ENCODE measurements at regions not wholly inside any gene's neighbourhood (a gene's known extent, or its start where the extent isn't known, plus 50 kb on each side); places are given as distances from the start of the nearest gene placed in this dataset.

DNA sequence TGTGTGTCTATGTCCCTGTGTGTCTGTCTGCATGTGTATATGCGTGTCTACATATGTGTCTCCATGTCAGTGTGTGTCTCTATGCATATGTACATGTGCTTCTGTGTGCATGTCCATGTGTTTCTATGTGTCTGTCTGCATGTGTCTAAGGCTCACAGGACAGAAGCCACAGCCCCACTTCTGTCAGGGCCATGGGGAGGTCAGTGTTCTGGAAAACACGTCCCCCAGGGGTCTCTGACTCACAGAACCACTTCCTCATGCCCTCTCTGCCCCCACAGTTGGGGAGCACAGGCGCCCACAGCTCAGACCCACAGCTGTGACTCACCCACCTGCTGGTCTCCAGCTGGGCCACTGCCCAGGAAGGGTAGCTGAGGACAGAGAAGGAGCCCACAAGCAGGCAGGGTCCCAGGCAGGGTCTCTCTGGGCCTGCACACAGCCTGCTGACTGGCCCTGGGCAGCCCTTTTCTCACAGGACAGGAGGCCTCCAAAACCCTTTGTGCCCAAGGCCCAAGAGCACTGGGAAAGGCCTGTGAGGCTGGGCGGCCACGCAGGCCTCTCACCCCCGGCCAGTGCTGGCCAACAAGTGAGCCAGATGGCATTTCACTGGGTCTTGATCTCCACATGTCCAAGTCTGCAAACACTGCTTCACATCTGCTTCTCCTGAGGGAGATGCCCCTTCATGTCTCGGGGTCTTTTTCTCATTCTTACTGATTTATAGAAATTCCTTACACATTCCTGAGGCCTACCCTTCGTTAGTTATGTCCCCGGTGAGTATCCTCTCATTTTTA, 102.9 kb upstream of the FAM20C start:
- TF ChIP-seq CEBPB (IDR thresholded peaks at IDR 0.05) (no peak), TCF12 (IDR thresholded peaks at IDR 0.05; ENCODE audit: low read depth) (no peak), YY1 (IDR thresholded peaks at IDR 0.05; ENCODE audit: low read depth) (no peak), TEAD4 (IDR thresholded peaks at IDR 0.05) (no peak), FOXM1 (IDR thresholded peaks at IDR 0.05; ENCODE audit: borderline replicate concordance, low read depth) (no peak), CREB1 (IDR thresholded peaks at IDR 0.05; ENCODE audit: low read depth) (no peak), NFIC (IDR thresholded peaks at IDR 0.05) (no peak), ZBTB7A (IDR thresholded peaks at IDR 0.05; ENCODE audit: low read depth) (no peak), EGR1 (IDR thresholded peaks at IDR 0.05) (no peak), RAD21 (IDR thresholded peaks at IDR 0.05; ENCODE audit: low read depth) (no peak)
- TF ChIP-seq, protein P1, sequence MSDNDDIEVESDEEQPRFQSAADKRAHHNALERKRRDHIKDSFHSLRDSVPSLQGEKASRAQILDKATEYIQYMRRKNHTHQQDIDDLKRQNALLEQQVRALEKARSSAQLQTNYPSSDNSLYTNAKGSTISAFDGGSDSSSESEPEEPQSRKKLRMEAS (IDR thresholded peaks at IDR 0.05): no peak
- TF ChIP-seq, protein P2, sequence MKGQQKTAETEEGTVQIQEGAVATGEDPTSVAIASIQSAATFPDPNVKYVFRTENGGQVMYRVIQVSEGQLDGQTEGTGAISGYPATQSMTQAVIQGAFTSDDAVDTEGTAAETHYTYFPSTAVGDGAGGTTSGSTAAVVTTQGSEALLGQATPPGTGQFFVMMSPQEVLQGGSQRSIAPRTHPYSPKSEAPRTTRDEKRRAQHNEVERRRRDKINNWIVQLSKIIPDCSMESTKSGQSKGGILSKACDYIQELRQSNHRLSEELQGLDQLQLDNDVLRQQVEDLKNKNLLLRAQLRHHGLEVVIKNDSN (IDR thresholded peaks at IDR 0.05): no peak
- TF ChIP-seq, protein P3, sequence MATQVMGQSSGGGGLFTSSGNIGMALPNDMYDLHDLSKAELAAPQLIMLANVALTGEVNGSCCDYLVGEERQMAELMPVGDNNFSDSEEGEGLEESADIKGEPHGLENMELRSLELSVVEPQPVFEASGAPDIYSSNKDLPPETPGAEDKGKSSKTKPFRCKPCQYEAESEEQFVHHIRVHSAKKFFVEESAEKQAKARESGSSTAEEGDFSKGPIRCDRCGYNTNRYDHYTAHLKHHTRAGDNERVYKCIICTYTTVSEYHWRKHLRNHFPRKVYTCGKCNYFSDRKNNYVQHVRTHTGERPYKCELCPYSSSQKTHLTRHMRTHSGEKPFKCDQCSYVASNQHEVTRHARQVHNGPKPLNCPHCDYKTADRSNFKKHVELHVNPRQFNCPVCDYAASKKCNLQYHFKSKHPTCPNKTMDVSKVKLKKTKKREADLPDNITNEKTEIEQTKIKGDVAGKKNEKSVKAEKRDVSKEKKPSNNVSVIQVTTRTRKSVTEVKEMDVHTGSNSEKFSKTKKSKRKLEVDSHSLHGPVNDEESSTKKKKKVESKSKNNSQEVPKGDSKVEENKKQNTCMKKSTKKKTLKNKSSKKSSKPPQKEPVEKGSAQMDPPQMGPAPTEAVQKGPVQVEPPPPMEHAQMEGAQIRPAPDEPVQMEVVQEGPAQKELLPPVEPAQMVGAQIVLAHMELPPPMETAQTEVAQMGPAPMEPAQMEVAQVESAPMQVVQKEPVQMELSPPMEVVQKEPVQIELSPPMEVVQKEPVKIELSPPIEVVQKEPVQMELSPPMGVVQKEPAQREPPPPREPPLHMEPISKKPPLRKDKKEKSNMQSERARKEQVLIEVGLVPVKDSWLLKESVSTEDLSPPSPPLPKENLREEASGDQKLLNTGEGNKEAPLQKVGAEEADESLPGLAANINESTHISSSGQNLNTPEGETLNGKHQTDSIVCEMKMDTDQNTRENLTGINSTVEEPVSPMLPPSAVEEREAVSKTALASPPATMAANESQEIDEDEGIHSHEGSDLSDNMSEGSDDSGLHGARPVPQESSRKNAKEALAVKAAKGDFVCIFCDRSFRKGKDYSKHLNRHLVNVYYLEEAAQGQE (IDR thresholded peaks at IDR 0.05; ENCODE audit: low read depth): no peak

DNA sequence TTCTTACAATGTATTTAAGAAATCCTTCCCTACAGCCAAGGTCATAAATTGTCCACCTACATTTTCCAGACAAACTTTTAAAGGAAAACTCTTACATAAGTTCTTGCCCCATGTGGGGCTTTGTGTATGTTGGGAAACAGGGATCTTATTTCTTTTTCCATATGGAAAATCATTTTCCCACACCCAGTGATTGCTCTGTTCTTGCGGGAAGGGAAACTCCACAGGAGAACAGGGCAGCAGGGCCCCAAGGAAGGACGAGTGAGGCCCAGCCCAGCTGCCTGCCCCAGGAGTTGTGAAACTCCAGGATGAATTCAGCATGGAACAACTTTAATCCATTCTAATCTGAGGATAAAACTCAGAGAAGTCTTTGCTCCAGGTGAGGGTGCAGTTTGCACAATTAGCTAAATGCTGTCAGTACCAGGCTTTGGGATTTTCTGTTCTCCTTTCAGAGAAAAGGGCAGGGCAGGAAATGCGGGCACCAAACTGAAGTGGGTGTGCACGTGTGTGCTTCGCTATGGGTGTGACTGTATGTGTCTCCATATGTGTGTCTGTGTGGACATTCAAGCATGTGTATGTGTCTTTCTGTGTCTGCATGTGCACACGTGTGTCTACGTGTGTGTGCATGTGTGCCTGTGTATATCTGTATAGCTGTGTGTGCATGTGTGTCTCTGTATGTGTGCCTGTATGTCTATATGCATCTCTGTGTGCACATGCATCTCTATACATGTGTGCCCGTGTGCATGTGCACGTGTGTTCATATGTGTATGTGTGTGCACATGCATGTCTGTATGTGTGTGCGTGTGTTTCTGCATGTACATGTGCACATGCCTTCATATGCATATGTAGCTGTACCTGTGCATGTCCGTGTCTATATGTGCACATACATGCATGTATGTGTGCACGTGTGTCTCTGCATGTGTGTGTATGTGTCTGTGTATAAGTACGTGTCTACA, 102.0 kb upstream of the FAM20C start:
- TF ChIP-seq, protein P3 (IDR thresholded peaks at IDR 0.05; ENCODE audit: low read depth): no peak

DNA sequence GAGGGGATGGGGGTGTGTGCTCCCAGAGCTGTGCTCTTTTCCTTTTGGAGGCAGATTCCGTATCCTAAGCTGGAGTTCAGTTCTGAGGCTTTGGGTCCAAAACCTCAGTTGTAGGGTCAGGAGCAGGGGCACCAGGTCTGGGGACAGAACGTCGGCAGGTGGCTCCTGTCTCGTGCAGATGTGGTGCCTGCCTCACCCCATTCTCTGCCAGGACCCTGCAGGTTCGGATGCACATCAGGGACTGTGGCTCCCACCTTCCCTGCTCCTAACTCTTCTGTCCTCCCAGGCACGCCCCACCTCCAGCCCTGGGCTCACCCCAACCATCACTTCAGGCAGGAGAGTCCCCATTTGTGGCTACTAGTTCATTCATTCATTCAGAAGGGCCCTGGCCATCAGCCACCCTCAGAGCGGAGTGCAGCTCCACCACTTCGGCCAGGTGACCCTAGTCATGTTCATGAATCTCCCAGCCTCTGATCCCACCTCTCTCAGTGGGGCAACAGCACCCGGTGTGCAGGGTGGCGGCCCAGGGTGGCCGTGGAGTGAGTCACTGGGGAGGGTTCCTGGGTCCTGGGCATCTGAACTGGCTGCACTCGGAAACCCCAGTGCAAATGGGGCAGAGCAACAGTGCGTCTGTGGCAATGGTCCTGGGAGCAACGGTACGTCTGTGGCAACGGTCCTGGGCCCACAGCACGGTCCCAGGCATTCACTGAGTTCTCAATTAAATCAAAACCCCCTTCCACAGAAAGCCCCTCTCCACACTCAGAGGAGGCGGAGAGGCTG, 100.8 kb upstream of the FAM20C start:
- no peak for TF ChIP-seq NFIC (IDR thresholded peaks at IDR 0.05)
- no peak for TF ChIP-seq CEBPB (IDR thresholded peaks at IDR 0.05)
- TF ChIP-seq, protein P1 (IDR thresholded peaks at IDR 0.05): no peak
- TF ChIP-seq FOXM1 (IDR thresholded peaks at IDR 0.05; ENCODE audit: borderline replicate concordance, low read depth): no peak
- TF ChIP-seq, protein P3 (IDR thresholded peaks at IDR 0.05; ENCODE audit: low read depth): no peak
- no peak for TF ChIP-seq RAD21 (IDR thresholded peaks at IDR 0.05; ENCODE audit: low read depth)
- no peak for TF ChIP-seq TCF12 (IDR thresholded peaks at IDR 0.05; ENCODE audit: low read depth)
- TF ChIP-seq TAF1 (IDR thresholded peaks at IDR 0.05; ENCODE audit: low read depth): no peak
- TF ChIP-seq ZBTB7A (IDR thresholded peaks at IDR 0.05; ENCODE audit: low read depth): no peak
- no peak for TF ChIP-seq TEAD4 (IDR thresholded peaks at IDR 0.05)
- TF ChIP-seq YY1 (IDR thresholded peaks at IDR 0.05; ENCODE audit: low read depth): no peak
- TF ChIP-seq, protein P2 (IDR thresholded peaks at IDR 0.05): no peak
- TF ChIP-seq EP300 (IDR thresholded peaks at IDR 0.05; ENCODE audit: borderline replicate concordance): no peak
- no peak for TF ChIP-seq EGR1 (IDR thresholded peaks at IDR 0.05)
- no peak for TF ChIP-seq CREB1 (IDR thresholded peaks at IDR 0.05; ENCODE audit: low read depth)
